T-helper 1 cell treated with Interleukin-12 subunit alpha and Interleukin-12 subunit beta and Interleukin-4 antibody, amounts not matched to agents 30 ng/mL and 1 ng/mL, for 36 hours (primary cell): ENCODE measurements at regions not wholly inside any gene's neighbourhood (a gene's known extent, or its start where the extent isn't known, plus 50 kb on each side); places are given as distances from the start of the nearest gene placed in this dataset.

Experiments used
- intact Hi-C: fragments of 100-400 bp; cut with micrococcal nuclease; formaldehyde crosslinking; loops from one replicate; pipeline ENCODE4 v1.15.1; 2024

GRCh38 chr2:163370169-163370886 lies 365.5 kb downstream of the FIGN start:
- intact Hi-C loops = no loop called here

DNA sequence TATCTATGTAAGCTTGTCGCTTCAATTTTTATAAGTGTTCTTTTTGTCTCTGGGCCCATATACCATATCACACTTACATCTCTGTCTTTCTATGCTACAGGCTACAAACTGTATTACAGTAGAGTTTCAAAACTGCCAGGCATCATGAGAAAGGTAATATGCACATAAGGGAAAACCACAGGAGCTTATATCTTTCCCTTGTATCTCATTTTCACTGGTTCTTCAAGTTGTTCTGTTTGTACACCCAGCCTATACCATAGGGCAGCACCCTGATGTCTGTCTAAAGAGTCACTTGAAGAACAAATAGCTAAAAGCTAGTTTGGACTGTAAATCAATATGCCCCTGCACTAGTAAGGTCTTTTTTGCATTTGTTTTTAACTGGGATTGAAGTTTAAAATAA lies 366.7 kb downstream of the FIGN start:
- intact Hi-C loops = no loop called here

DNA sequence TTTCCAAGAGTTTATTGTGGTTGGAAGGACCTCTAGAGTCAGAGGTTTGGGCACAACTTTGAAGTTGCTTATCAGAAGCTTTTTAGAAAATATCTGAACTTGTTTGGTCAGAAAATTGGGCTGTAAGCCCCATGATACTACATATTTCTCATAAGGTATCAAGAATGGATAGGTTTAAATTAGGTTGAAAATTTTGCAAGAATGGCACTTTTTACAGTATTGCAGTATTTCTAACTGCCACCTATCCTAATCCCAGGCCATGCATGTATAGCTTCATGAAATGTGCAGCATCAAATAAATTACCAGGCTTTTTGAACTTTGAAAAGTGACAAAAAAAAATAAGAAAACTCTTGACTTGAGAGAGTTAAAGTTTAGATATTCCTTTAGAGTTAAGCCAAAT lies 367.2 kb downstream of the FIGN start:
- intact Hi-C loops = no loop called here

GRCh38 chr2:163367825-163368582 lies 367.8 kb downstream of the FIGN start:
- intact Hi-C loops = no loop called here

DNA sequence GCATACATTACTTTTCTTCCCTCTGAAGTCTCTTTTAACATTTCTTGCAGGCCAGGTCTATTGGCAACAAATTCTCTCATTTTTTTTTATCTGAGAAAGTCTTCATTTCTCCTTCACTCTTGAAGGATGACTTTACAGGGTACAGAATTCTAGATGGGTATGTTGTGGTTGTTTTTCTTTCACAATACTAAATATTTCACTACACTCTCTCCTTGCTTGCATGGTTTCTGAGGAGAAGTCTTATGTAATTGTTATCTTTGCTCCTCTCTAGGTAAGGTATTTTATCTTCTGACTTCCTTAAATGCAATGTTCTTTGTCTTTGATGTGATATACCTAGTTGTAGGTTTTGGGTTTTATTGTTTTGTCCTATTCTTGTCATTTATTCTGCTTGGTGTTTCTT lies 371.1 kb downstream of the FIGN start:
- intact Hi-C loops = no loop called here

DNA sequence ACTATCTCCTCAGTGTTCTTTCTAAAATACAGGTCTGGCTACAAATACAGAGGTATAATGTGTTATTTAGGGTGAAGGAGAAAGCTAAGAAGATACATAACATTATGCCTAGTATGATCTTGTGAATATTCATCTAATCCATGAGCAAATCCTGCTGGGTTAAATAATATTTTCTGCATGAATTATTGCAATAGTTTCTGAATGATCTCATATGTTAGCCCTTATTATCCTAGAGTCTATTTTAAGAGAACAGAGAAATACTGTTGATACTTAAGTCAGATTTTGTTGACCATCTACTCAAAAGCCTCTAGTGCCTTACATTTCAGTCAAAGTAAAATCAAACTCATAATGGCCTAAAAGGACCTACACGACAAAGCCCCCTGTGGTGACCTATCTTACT lies 382.3 kb downstream of the FIGN start:
- intact Hi-C loops = no loop called here

DNA sequence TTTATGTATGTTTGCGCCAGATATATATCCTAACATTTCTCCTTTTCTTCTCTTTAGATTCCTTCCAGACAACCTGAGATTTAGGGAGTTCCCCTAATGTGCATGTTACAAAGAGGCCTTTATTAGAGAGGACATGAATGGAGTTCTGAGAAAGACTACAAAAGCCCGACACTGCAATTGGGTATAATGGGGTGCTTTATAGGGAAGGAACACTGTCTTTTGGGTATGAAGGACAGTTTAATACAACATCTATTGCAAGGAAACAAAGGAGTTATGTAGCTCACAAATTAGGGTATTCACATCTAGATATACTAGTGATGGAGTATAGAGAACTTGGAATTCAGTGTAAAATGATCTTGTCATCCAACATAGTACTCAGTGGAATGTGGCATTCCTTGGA lies 383.8 kb downstream of the FIGN start:
- intact Hi-C loops = no loop called here

GRCh38 chr2:163351143-163351542 lies 384.7 kb downstream of the FIGN start:
- intact Hi-C loops = no loop called here

- intact Hi-C loops = loop anchor here (5.0 to 10.0 kb wide), 2 partner anchors 1188 to 1366 kb away; no protein-coding TSS in a partner anchor
These were observed 386.9 kb downstream of the FIGN start for GRCh38 chr2:163348857-163349380.

DNA sequence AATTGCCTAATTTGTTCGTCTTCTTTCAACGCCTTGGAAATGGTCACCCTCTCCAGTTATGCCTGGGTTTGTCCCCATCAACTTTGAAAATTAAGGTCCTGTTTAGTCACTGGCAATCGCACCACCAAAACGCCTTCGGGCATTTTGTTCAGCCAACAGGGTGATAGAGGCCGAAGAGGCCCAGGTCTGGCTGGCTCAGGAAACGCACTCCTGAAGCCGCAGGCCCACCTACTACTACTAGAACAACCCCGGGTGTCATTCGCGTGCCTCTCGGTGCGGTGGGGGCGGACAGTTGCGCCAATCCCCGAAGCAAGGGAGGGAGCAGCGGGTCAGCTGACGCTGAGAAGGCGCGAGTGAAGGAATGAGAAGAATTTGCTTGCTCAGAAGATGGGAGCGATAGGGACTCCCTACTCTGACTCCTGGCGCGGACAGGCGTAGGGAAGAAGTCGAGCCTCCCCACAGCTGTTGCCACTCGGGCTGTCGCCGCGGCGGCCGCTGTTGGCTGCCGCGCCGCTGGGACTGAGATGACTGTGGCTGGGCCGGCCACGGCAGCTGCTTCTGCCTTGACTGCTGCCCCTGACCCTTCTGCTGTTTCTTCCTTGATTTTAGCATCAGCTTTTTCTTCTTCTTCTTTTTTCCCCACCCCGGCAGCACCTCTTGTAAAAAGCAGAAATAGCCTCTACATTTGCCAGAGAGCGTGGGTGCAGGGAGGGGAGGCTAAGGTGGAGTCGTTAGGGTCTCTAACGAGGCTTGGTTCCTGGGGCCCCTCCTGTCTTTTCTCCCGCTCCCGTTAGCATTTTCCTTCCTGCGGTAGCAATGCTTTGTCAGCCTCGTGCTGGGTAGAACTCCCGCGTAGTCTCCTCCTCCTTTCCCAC lies 387.6 kb downstream of the FIGN start:
- intact Hi-C loops = loop anchor here (2.0 to 10.0 kb wide), 3 partner anchors 713 to 1367 kb away; no protein-coding TSS in a partner anchor

DNA sequence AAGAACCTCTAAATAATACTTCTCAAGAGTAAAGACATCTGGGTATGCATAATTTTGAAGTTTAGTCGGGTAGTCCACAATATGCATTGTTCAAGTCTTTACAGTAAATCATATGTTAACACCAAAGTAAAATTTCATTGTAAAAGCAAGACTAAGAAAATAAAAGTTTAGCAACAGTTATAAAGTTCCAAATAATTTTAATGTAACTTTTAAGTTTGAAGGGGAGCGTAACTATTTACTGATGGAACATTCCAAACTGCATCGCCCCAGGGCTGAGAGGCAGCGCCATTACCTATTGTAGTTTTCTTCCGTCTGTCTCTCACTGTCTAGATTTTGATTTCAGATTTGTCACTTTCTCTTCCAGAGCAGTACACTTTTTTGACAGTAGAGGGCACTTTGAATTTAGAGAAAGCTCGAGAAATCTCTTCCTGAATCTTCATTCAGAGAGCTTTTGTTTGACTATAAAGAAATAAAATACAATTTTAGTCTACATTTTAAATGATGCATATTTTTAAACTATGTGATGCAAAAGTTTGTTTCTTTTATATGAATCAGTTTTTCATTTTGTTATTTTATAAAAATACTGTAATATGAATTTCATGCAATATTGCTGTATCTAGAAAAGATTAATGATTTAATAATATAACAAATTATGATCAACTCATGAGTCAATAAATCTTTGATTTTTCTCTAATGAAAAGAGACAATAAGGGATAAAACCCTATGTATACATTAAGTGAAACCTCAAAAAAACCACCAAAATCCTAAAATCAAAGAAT lies 389.8 kb downstream of the FIGN start:
- intact Hi-C loops = loop anchor here (2.0 to 10.0 kb wide), 3 partner anchors 715 to 1369 kb away; no protein-coding TSS in a partner anchor

DNA sequence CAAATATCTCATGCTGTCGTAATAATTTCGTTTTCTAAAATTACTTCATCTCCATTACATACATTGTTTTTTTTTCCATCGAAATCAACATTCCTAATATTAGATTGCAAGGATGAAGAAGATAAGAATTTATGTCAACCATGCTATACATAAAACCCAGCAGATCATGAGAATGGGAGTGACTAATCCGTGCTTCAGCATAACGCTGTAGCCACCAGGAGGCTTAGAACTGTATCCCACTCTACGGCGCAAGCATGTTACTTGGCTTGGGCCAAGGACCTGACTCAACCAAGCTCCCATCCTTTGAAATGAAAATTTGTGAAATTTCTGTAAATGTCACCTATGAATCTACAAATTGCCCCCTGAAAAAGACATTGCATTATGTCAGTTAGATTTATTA lies 392.5 kb downstream of the FIGN start:
- intact Hi-C loops = loop anchor here (10.0 kb wide), 1 partner anchor 1371 kb away; no protein-coding TSS in a partner anchor

DNA sequence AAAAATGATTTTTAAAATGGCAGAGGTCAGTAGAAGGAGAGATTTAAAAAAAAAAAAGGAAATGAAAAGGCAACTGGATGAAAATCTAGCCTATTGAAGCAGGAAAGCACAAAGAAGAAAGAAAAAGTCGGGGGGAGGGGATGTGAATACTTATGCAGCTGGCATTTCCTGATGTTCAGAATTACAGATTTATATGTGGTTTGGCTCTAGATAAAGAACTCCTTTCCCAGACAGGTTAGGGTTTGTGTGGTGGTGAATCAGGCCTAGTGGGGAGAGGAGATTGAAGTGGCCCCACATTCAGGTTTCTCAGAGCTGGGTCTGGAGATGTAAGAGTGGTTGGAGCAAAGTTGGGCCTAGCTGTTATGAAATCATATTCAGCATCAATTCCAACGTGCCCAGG lies 394.4 kb downstream of the FIGN start:
- intact Hi-C loops = loop anchor here (10.0 kb wide), 1 partner anchor 1373 kb away; no protein-coding TSS in a partner anchor

- intact Hi-C loops = no loop called here
These were observed 397.5 kb downstream of the FIGN start for GRCh38 chr2:163338270-163338669.

GRCh38 chr2:163324677-163325076 lies 411.1 kb downstream of the FIGN start:
- intact Hi-C loops = no loop called here

- intact Hi-C loops = no loop called here
These were observed 416.8 kb downstream of the FIGN start for GRCh38 chr2:163319006-163319405.

- intact Hi-C loops = no loop called here
These were observed 421.1 kb downstream of the FIGN start for GRCh38 chr2:163314712-163315111.

DNA sequence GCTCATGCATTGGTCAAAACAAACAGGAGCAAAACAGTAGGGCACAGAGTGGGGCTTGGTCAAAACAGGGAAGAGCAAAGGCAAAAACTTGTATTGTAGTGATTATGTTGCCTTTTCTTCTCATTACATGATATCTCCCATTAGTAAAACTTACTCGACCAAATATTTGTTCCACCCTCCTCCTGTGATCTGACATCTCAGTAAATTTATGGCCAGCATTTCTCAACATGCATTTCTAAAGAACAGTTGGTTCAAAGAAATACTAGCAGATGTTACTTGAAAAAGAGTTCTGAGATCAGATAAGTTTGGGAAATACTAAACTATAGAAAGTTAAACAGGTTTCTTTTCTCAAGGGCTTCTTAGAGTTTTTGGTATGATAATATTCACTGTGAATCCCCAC lies 423.1 kb downstream of the FIGN start:
- intact Hi-C loops = no loop called here

DNA sequence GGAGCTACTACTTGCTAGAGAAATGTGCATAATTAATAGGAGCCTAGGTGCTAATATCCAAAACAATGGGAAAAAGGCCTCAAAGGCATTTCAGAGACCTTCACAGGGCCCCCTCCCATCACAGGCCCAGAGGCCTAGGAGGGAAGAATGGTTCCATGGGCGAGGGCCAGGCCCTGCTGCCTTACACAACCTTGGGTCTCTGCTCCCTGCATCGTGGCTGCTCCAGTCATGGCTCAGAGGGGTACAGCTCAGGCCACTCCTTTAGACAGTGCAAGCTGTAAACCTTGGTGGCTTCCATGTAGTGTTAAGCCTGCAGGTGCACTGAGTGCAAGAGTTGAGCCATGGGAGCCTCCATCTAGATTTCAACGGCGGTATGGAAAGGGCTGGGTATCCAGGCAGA lies 429.2 kb downstream of the FIGN start:
- intact Hi-C loops = no loop called here

GRCh38 chr2:163302141-163302540 lies 433.7 kb downstream of the FIGN start:
- intact Hi-C loops = no loop called here

DNA sequence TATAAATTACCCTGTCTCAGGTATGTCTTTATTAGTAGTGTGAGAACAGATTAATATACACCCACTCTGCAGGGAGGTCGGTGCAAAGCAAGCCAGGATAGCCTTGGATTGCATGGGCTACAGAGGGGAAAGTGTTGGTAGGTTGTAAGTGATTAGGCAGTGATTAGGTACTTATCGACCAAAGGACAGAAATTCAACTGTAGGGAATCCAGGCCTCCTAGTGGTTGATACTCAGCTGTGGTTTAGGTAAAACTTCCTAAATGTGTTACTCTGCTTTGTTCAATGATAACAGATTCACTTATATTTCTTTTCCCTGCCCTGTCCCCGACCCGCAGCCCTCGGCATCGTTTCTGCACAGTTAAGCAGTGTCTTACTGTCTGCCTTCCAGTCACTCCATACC lies 444.0 kb downstream of the FIGN start:
- intact Hi-C loops = no loop called here
